Fibroblast of the conjunctiva (primary cell): ENCODE measurements at regions not wholly inside any gene's neighbourhood (a gene's known extent, or its start where the extent isn't known, plus 50 kb on each side); places are given as distances from the start of the nearest gene placed in this dataset.
"Not testable (repeated sequence)": the region's sequence is repeated elsewhere in the genome, so short reads cannot be mapped to it uniquely, and the experiment has no call there.

Experiments
- DNase-seq: peaks from one replicate; pipeline ENCODE4 v3.0.0-alpha.2; 2010; ENCODE audit warnings: low read depth

GRCh38 chr6:93932175-93932574 is 512.8 kb upstream of the EPHA7 start:
- DNase-seq = no peak

- no peak for DNase-seq
Observed at GRCh38 chr6:93927731-93928130, 508.4 kb upstream of the EPHA7 start.

- DNase-seq = no peak
Observed at GRCh38 chr6:93919365-93919764, 500.0 kb upstream of the EPHA7 start.

GRCh38 chr6:93918258-93918657 is 498.9 kb upstream of the EPHA7 start:
- no peak for DNase-seq

GRCh38 chr6:93917216-93917615 is 497.9 kb upstream of the EPHA7 start:
- no peak for DNase-seq

- DNase-seq = no peak
Observed at GRCh38 chr6:93916716-93917115, 497.4 kb upstream of the EPHA7 start.

- no peak for DNase-seq
Observed at GRCh38 chr6:93915961-93916360, 496.6 kb upstream of the EPHA7 start.

- DNase-seq = no peak
Observed at GRCh38 chr6:93902517-93902916, 483.2 kb upstream of the EPHA7 start.

GRCh38 chr6:93900142-93900541 is 480.8 kb upstream of the EPHA7 start:
- no peak for DNase-seq

GRCh38 chr6:93896081-93896480 is 476.7 kb upstream of the EPHA7 start:
- no peak for DNase-seq

- DNase-seq = no peak
Observed at GRCh38 chr6:93894521-93894920, 475.2 kb upstream of the EPHA7 start.

- no peak for DNase-seq
Observed at GRCh38 chr6:93889713-93890112, 470.4 kb upstream of the EPHA7 start.

- DNase-seq = no peak
Observed at GRCh38 chr6:93886416-93886815, 467.1 kb upstream of the EPHA7 start.

GRCh38 chr6:93859971-93860370 is 440.6 kb upstream of the EPHA7 start:
- DNase-seq = no peak

GRCh38 chr6:93858213-93858612 is 438.9 kb upstream of the EPHA7 start:
- DNase-seq = no peak

- DNase-seq = no peak
Observed at GRCh38 chr6:93849857-93850256, 430.5 kb upstream of the EPHA7 start.

GRCh38 chr6:93848031-93848742 is 428.8 kb upstream of the EPHA7 start:
- DNase-seq = no peak

- DNase-seq = no peak
Observed at GRCh38 chr6:93842178-93842577, 422.8 kb upstream of the EPHA7 start.

GRCh38 chr6:93835451-93836145 is 416.2 kb upstream of the EPHA7 start:
- DNase-seq = not testable (repeated sequence)

GRCh38 chr6:93835026-93835425 is 415.7 kb upstream of the EPHA7 start:
- not testable (repeated sequence) for DNase-seq

- not testable (repeated sequence) for DNase-seq
Observed at GRCh38 chr6:93833326-93833725, 414.0 kb upstream of the EPHA7 start.

- not testable (repeated sequence) for DNase-seq
Observed at GRCh38 chr6:93829757-93830156, 410.4 kb upstream of the EPHA7 start.

- no peak for DNase-seq
Observed at GRCh38 chr6:93829009-93829408, 409.6 kb upstream of the EPHA7 start.

- DNase-seq = no peak
Observed at GRCh38 chr6:93828553-93828952, 409.2 kb upstream of the EPHA7 start.
